PC-9 (cell line): ENCODE measurements at regions not wholly inside any gene's neighbourhood (a gene's known extent, or its start where the extent isn't known, plus 50 kb on each side); places are given as distances from the start of the nearest gene placed in this dataset.
A peak's percentile ranks its signal among the peaks of the same experiment; 100 is the strongest.

ENCODE experiments used
- BruUV-seq: library from RNA; stranded (reverse); fragments of 400-500 nt; replicated peaks from 2 replicates; lab custom pipeline; 2021; lab: Mats Ljungman, UMichigan
- CTCF ChIA-PET: fragments of 300-600 bp; sonication (Branson Sonifier 250); formaldehyde crosslinking; loops from one replicate; lab custom pipeline; 2022; ENCODE audit warnings: antibody characterized with exemption; lab: Charles Lee
- POLR2A ChIA-PET: fragments of 300-600 bp; sonication (Branson Sonifier 250); formaldehyde crosslinking; loops from one replicate; lab custom pipeline; 2022; ENCODE audit warnings: antibody characterized with exemption; ENCODE audit not compliant: unreplicated experiment; lab: Charles Lee
- DNase-seq, 2 experiments: peaks; one replicate each; pipeline versions ENCODE4 v3.0.0 to v3.0.0-alpha.2; 2015 to 2022; ENCODE audit warnings: mixed read lengths in 1 of 2
- H2AFZ ChIP-seq: fragments of 200-600 bp; sonication (generic); 2 replicates; pipeline ENCODE4 v1.8.1; 2017; ENCODE audit warnings: antibody characterized with exemption
- H3F3A ChIP-seq: fragments of 200-600 bp; sonication (generic); 2 replicates; pipeline ENCODE4 v1.8.1; 2017; ENCODE audit warnings: antibody characterized with exemption, mild to moderate bottlenecking, low read depth; ENCODE audit not compliant: insufficient read depth
- H3K27ac ChIP-seq: fragments of 200-600 bp; sonication (generic); 2 replicates; pipeline ENCODE4 v1.6.1; 2016; ENCODE audit warnings: mixed run types
- H3K27me3 ChIP-seq: fragments of 200-600 bp; sonication (generic); 2 replicates; pipeline ENCODE4 v1.6.1; 2016; ENCODE audit warnings: low read depth, mixed run types; ENCODE audit not compliant: insufficient read depth
- H3K36me3 ChIP-seq: fragments of 200-600 bp; sonication (generic); 2 replicates; pipeline ENCODE4 v1.6.1; 2016; ENCODE audit warnings: low read depth, mixed run types
- H3K4me1 ChIP-seq: fragments of 200-600 bp; sonication (generic); replicated peaks from 2 replicates; pipeline ENCODE4 v1.6.1; 2016; ENCODE audit warnings: mixed run types; ENCODE audit not compliant: insufficient read depth
- H3K4me2 ChIP-seq: fragments of 200-600 bp; sonication (generic); 2 replicates; pipeline ENCODE4 v1.6.1; 2017; ENCODE audit warnings: mixed run types
- H3K4me3 ChIP-seq: fragments of 200-600 bp; sonication (generic); 2 replicates; pipeline ENCODE4 v1.6.1; 2016; ENCODE audit warnings: mixed run types
- H3K79me2 ChIP-seq: fragments of 200-600 bp; sonication (generic); 2 replicates; pipeline ENCODE4 v1.6.1; 2017; ENCODE audit warnings: low read depth, mixed run types
- H3K9me2 ChIP-seq: fragments of 200-600 bp; sonication (generic); 2 replicates; pipeline ENCODE4 v1.8.1; 2017; ENCODE audit warnings: mild to moderate bottlenecking; ENCODE audit not compliant: insufficient read depth
- H3K9me3 ChIP-seq: fragments of 200-600 bp; sonication (generic); 2 replicates; pipeline ENCODE4 v1.8.1; 2016; ENCODE audit warnings: low read depth; ENCODE audit not compliant: insufficient read depth
- H4K20me1 ChIP-seq: fragments of 200-600 bp; sonication (generic); 2 replicates; pipeline ENCODE4 v1.8.1; 2017; ENCODE audit not compliant: insufficient read depth
- EZH2 ChIP-seq: fragments of 200-600 bp; sonication (generic); IDR thresholded peaks from 2 replicates; pipeline ENCODE4 v1.8.0; 2017; ENCODE audit warnings: antibody characterized with exemption, low read depth
- intact Hi-C: fragments of 100-400 bp; cut with micrococcal nuclease; formaldehyde crosslinking; loops from one replicate; pipeline ENCODE4 v1.10.0; 2022; ENCODE audit not compliant: unreplicated experiment
- TF ChIP-seq, protein P1 (sequence below): fragments of 200-600 bp; sonication (generic); conservative IDR thresholded peaks from 2 replicates; pipeline ENCODE4 v1.6.1; 2017; ENCODE audit warnings: mixed run types, antibody characterized with exemption, mild to moderate bottlenecking, moderate library complexity

DNA sequence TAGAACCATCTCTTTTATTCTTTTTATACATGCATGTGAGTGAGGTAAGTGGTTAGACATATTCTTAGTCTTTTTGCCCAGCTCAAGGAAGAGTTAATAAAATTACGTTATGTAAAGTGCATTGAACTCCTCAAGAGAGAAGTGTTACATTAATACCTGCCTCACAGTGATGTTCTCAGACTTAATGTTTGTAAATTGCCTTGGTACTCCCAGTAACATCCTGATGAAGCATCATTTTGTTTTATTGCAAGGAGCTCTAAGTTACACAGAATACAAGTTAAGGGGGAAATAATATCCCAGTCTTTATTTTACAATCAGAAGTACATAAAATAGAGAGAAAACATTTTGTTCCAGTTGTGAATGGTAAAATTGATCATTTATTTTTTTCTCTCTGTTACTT lies 89.5 kb upstream of the ARRDC3 start:
- Histone ChIP-seq H3K4me1 (0 out of 2 replicates have a peak, but pooled peaks cover 5% of the 10 kb centered on the region), H3K9me2 (peaks cover 5% of the 10 kb centered on the region; the same call in 1 of the 2 replicates), H3K27me3 (no peaks in the 10 kb centered on the region), H3K4me2 (no peak overlapping the region), H3K9me3 (no peaks in the 10 kb centered on the region), H4K20me1 (no peaks in the 10 kb centered on the region), H3K79me2 (no peaks in the 10 kb centered on the region), H3K27ac (no peak overlapping the region), H3F3A (no peaks in the 10 kb centered on the region), H2AFZ (no peak overlapping the region), H3K36me3 (no peaks in the 10 kb centered on the region), H3K4me3 (no peak overlapping the region)
- DNase-seq = no peak
- TF ChIP-seq, protein P1, sequence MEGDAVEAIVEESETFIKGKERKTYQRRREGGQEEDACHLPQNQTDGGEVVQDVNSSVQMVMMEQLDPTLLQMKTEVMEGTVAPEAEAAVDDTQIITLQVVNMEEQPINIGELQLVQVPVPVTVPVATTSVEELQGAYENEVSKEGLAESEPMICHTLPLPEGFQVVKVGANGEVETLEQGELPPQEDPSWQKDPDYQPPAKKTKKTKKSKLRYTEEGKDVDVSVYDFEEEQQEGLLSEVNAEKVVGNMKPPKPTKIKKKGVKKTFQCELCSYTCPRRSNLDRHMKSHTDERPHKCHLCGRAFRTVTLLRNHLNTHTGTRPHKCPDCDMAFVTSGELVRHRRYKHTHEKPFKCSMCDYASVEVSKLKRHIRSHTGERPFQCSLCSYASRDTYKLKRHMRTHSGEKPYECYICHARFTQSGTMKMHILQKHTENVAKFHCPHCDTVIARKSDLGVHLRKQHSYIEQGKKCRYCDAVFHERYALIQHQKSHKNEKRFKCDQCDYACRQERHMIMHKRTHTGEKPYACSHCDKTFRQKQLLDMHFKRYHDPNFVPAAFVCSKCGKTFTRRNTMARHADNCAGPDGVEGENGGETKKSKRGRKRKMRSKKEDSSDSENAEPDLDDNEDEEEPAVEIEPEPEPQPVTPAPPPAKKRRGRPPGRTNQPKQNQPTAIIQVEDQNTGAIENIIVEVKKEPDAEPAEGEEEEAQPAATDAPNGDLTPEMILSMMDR = no peak
- intact Hi-C loops = no loop called here
- POLR2A ChIA-PET = no interaction called here
- no TSS peak for BruUV-seq
- CTCF ChIA-PET = no interaction called here

DNA sequence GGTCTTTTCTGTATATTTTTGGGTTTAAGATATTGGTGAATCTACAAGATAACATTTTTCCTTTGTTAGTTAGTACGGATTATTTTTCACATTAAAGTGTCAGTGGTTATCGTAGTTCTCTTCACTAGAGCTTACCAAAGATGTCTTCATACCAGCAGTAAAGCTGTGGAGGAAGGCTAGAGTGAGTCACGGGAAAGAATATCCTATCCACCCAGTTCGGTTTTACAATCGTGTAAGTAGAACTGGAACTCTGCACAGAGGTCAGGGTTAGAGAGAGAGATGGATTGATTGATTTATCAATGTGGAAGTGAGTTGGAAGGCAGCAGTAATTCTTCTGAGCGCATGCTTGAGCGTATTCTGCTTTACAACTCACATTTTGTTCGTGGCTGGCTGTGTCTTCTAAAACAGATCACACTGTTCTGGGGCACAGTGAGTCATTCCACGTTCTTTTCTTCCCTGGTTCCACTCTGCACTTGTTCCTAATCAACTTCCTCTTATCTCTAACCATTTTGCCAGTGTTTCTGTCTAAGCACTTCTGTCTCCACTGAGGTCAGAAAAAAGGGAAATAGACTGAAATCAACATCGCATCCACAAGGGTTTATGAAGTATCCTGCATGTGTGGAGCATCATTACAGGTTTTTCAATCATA lies 86.5 kb upstream of the ARRDC3 start:
- intact Hi-C loops = no loop called here
- Histone ChIP-seq H3K4me2 (peak overlapping the region; percentile 26; the same call in 1 of the 2 replicates), H3K4me1 (0 out of 2 replicates have a peak, but pooled peaks cover 5% of the 10 kb centered on the region), H3K79me2 (no peaks in the 10 kb centered on the region), H4K20me1 (no peaks in the 10 kb centered on the region), H3K36me3 (no peaks in the 10 kb centered on the region), H3K9me3 (no peaks in the 10 kb centered on the region), H2AFZ (no peak overlapping the region; the same call in 1 of the 2 replicates), H3F3A (no peaks in the 10 kb centered on the region), H3K27me3 (no peaks in the 10 kb centered on the region), H3K9me2 (0 out of 2 replicates have a peak, but pooled peaks cover 5% of the 10 kb centered on the region), H3K4me3 (no peak overlapping the region), H3K27ac (no peak overlapping the region)
- ChIA-PET POLR2A (no interaction called here), CTCF (no interaction called here)
- BruUV-seq = no TSS peak
- peak; percentile 5 to 47 for DNase-seq
- TF ChIP-seq, protein P1 = no peak
- no peak for TF ChIP-seq EZH2

DNA sequence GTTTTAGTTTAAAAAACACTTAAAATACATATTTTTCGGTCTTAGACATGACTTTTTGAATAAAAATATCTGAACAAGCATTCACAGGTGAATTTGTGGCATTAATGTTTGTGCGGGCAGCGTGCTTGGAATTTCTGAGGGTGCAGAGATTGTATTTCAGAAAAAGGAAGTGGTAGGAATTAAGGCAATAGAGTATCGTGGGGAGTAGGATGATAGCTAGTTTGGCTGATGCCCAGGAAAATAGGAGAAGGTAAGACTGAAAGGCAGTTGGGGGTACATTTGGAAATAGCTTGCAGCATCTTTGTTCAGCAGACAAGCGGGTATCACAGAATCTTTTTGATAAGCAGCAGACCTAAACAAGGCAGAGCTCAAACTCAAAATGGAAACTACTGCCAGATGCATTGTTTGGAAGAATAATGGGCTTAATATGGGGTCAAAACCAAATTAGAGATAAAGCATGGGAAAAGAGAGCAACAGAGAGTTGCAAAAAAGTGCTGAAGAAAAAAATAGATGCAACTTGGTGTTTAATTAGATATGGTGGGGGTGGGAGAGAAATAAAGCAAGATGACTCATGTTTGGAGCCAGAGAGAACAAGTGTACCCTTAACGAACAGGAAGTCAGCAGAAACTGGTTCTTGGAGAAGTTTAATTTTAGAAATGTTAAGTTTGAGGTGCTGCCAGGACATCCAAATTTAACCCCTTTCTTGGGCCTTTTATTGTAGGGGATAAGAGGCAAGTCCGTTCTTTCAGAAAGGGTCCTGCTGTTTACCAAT lies 85.7 kb upstream of the ARRDC3 start:
- 0 out of 2 replicates have a peak, but pooled peaks cover 5% of the 10 kb centered on the region for H3K4me1 ChIP-seq
- no peaks in the 10 kb centered on the region for H3F3A ChIP-seq
- H3K9me2 ChIP-seq = 0 out of 2 replicates have a peak, but pooled peaks cover 5% of the 10 kb centered on the region
- H3K36me3 ChIP-seq = no peaks in the 10 kb centered on the region
- H3K4me2 ChIP-seq = peak overlapping the region; percentile 26; the same call in 1 of the 2 replicates
- TF ChIP-seq EZH2 = no peak
- TF ChIP-seq, protein P1 = no peak
- no peaks in the 10 kb centered on the region for H4K20me1 ChIP-seq
- H2AFZ ChIP-seq = no peak overlapping the region; the same call in 1 of the 2 replicates
- ChIA-PET CTCF (no interaction called here), POLR2A (no interaction called here)
- no peaks in the 10 kb centered on the region for H3K27me3 ChIP-seq
- intact Hi-C loops = no loop called here
- BruUV-seq = no TSS peak
- no peaks in the 10 kb centered on the region for H3K79me2 ChIP-seq
- H3K27ac ChIP-seq = no peak overlapping the region
- no peaks in the 10 kb centered on the region for H3K9me3 ChIP-seq
- peak in 1 of 2 experiments; percentile 0 for DNase-seq
- H3K4me3 ChIP-seq = no peak overlapping the region
